BJ (cell line): ENCODE measurements at regions not wholly inside any gene's neighbourhood (a gene's known extent, or its start where the extent isn't known, plus 50 kb on each side); places are given as distances from the start of the nearest gene placed in this dataset.
"Not testable (repeated sequence)": the region's sequence is repeated elsewhere in the genome, so short reads cannot be mapped to it uniquely, and the experiment has no call there.

Experiments used
- CTCF ChIA-PET: fragments of 350-600 bp; formaldehyde crosslinking; extraction: SDS; loops from one replicate; lab custom pipeline; 2021; ENCODE audit warnings: antibody characterized with exemption, inconsistent platforms; lab: Yijun Ruan, JAX
- POLR2A ChIA-PET: fragments of 300-600 bp; sonication (Branson Sonifier 250); formaldehyde crosslinking; extraction: SDS; loops from one replicate; lab custom pipeline; 2021; ENCODE audit warnings: antibody characterized with exemption; lab: Charles Lee
- DNase-seq: peaks from one replicate; pipeline ENCODE4 v3.0.0-alpha.2; 2011; ENCODE audit warnings: low read depth
- H3K27me3 ChIP-seq: 2 replicates; pipeline ENCODE4 v1.6.0; 2011; ENCODE audit warnings: low read length; ENCODE audit not compliant: control insufficient read depth, insufficient read depth
- H3K36me3 ChIP-seq: 2 replicates; pipeline ENCODE4 v1.5.1; 2011; ENCODE audit warnings: low read length; ENCODE audit not compliant: control insufficient read depth, insufficient read depth
- H3K4me3 ChIP-seq: 2 replicates; pipeline ENCODE4 v1.5.1; 2011; ENCODE audit warnings: low read depth, mild to moderate bottlenecking, control low read depth, low read length
- TF ChIP-seq, protein P1 (sequence below): IDR thresholded peaks from 2 replicates; pipeline ENCODE4 v1.5.1; 2011; ENCODE audit warnings: low read depth, mild to moderate bottlenecking, control low read depth, inconsistent platforms, low read length, moderate library complexity; ENCODE audit not compliant: insufficient read depth

DNA sequence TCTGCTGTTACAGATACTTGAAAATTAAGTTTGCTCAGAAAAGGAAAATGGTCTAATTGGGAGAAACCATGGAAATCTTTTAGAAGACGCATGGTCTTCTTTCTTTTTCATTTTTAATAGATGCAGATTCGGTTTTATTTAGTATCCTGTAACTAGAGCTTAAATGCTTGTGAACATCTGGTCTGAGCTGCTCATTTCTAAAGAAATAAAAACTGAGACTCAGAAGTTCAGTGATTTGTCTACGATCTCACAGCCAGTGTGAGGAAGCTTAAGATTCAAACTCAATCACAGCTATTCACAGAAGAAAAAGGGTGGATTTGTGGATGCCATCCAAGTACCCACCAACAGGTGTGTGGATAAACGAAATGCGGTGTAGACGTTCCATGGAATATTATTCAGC lies 80.0 kb upstream of the TIAM1 start:
- ChIA-PET CTCF (no interaction called here), POLR2A (no interaction called here)
- Histone ChIP-seq H3K27me3 (no peaks in the 10 kb centered on the region), H3K4me3 (no peak overlapping the region), H3K36me3 (no peaks in the 10 kb centered on the region)
- DNase-seq: no peak
- TF ChIP-seq, protein P1, sequence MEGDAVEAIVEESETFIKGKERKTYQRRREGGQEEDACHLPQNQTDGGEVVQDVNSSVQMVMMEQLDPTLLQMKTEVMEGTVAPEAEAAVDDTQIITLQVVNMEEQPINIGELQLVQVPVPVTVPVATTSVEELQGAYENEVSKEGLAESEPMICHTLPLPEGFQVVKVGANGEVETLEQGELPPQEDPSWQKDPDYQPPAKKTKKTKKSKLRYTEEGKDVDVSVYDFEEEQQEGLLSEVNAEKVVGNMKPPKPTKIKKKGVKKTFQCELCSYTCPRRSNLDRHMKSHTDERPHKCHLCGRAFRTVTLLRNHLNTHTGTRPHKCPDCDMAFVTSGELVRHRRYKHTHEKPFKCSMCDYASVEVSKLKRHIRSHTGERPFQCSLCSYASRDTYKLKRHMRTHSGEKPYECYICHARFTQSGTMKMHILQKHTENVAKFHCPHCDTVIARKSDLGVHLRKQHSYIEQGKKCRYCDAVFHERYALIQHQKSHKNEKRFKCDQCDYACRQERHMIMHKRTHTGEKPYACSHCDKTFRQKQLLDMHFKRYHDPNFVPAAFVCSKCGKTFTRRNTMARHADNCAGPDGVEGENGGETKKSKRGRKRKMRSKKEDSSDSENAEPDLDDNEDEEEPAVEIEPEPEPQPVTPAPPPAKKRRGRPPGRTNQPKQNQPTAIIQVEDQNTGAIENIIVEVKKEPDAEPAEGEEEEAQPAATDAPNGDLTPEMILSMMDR: no peak

DNA sequence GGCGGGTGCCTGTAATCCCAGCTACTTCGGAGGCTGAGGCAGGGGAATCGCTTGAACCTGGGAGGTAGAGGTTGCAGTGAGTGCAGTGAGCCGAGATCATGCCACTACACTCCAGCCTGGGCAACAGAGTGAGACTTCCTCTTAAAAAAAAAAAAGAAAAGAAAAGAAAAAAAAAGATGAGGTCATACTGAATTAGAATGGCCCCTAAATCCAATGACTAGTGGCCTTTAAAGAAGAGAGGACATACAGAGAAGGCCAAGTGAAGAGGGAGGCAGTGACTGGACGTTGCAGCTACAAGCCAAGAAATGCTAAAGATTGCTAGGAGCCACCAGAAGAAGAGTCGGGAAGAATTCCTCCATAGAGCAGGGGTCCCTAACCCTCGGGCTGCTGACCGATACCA lies 76.9 kb upstream of the TIAM1 start:
- no peaks in the 10 kb centered on the region for H3K27me3 ChIP-seq
- POLR2A ChIA-PET: no interaction called here
- no peak overlapping the region for H3K4me3 ChIP-seq
- TF ChIP-seq, protein P1: no peak
- CTCF ChIA-PET: no interaction called here
- H3K36me3 ChIP-seq: no peaks in the 10 kb centered on the region
- no peak for DNase-seq

DNA sequence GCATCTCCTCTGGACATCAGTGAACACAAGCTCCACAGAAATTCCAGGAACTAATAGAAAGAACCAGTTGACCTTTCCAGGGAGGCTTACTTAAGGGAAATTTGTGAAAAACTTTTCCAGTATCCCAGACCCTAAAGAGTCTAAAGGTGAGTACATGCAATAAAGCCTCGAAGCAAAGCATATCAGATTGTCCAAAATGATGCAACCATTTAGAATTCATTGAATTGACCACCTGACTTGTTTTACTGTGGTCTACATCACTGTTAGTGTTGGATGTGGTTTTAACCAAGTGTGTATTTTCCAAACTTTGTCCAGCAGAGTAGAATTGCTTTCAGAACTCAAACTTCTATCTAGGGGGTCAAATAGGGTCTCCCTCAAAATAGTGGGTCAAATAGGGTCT lies 76.3 kb upstream of the TIAM1 start:
- POLR2A ChIA-PET: no interaction called here
- Histone ChIP-seq H3K4me3 (no peak overlapping the region), H3K27me3 (no peaks in the 10 kb centered on the region), H3K36me3 (no peaks in the 10 kb centered on the region)
- DNase-seq: no peak
- CTCF ChIA-PET: no interaction called here
- TF ChIP-seq, protein P1: no peak

DNA sequence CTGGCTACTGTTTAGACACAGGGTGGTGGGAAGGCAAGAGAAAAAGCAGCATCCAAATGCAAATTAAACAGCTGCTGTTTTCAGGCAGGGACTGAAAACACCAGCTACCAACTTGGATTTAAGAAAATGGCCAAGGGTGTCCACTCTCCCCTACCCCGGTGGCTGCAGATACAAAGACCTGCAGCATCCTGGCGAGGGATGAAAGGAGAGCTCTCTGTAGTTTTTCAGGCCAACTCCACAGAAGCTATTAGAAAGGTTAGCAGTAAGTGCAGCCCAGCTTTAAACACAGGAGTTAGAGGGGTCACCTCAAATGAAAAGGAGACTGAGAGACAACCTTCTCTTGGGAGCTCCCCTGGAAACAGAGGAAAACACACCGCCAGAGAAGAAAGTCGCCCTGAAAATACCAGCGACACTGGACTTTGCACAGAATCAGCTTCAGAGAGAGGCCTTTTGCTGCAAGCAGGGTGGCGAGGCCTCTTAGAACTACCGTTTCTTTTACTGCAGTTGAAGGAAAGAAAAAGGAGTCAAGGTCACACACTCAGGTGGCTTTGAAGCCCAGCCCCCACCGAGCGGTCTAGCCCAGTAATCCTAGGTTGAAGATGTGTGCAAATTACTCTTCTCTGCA lies 74.4 kb upstream of the TIAM1 start:
- ChIA-PET POLR2A (no interaction called here), CTCF (interaction anchor here (0.6 kb wide), 1 partner anchor 29 kb away, joined by 3 read pairs; no protein-coding TSS in a partner anchor)
- no peaks in the 10 kb centered on the region for H3K36me3 ChIP-seq
- H3K27me3 ChIP-seq: no peaks in the 10 kb centered on the region
- no peak for DNase-seq
- no peak overlapping the region for H3K4me3 ChIP-seq
- TF ChIP-seq, protein P1: no peak

DNA sequence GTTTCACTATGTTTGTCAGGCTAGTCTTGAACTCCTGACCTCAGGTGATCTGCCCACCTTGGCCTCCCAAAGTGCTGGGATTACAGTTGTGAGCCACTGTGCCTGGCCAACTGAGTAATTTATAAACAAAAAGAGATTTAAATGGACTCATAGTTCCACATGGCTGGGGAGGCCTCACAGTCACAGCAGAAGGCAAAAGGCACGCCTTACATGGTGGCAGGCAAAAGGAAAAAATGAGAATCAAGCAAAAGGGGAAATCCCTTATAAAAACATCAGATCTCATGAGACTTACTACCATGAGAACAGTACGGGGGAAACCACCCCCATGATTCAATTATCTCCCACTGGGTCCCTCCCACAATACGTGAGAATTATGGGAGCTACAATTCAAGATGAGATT lies 73.2 kb upstream of the TIAM1 start:
- H3K4me3 ChIP-seq, DNase-seq, POLR2A ChIA-PET, H3K36me3 ChIP-seq, H3K27me3 ChIP-seq, CTCF ChIA-PET: not testable (repeated sequence)

DNA sequence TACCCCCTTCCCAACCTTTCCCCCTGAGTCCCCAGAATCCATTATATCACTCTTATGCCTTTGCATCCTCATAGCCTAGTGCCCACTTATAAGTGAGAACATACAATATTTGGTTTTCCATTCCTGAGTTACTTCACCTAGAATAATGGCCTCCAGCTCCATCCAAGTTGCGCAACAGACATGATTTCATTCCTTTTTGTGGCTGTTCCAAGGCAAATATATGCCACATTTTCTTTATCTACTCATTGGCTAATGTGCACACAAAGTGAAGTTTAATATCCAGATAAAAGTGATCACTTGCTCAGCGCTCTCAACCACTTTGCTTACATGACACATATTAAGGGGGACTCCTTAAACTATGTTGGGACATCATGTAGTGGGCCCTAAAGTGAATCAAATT lies 72.4 kb upstream of the TIAM1 start:
- TF ChIP-seq, protein P1: no peak
- H3K4me3 ChIP-seq: no peak overlapping the region
- H3K36me3 ChIP-seq: no peaks in the 10 kb centered on the region
- ChIA-PET CTCF (no interaction called here), POLR2A (no interaction called here)
- no peaks in the 10 kb centered on the region for H3K27me3 ChIP-seq
- no peak for DNase-seq
